Activated CD4-positive, alpha-beta T cell treated with anti-CD3 and anti-CD28 coated beads, Interleukin-2, amount 50 U/mL, for 16 hours (primary cell): ENCODE measurements at regions not wholly inside any gene's neighbourhood (a gene's known extent, or its start where the extent isn't known, plus 50 kb on each side); places are given as distances from the start of the nearest gene placed in this dataset.

Experiments used
- DNase-seq: peaks from one replicate; pipeline ENCODE4 v3.0.0-alpha.2; 2020

- DNase-seq = no peak
Measured at GRCh38 chr13:108533842-108534241, 95.6 kb upstream of the MYO16 start.

GRCh38 chr13:108534728-108535127 is 94.7 kb upstream of the MYO16 start:
- DNase-seq = no peak

GRCh38 chr13:108549934-108550333 is 79.5 kb upstream of the MYO16 start:
- DNase-seq = no peak

- DNase-seq = no peak
Measured at GRCh38 chr13:108551674-108552073, 77.7 kb upstream of the MYO16 start.

- no peak for DNase-seq
Measured at GRCh38 chr13:108558489-108558888, 70.9 kb upstream of the MYO16 start.

GRCh38 chr13:108560093-108560492 is 69.3 kb upstream of the MYO16 start:
- no peak for DNase-seq

GRCh38 chr13:108561149-108561548 is 68.3 kb upstream of the MYO16 start:
- DNase-seq = no peak

GRCh38 chr13:108566413-108567170 is 62.8 kb upstream of the MYO16 start:
- DNase-seq = no peak

- no peak for DNase-seq
Measured at GRCh38 chr13:108572782-108573211, 56.6 kb upstream of the MYO16 start.

- no peak for DNase-seq
Measured at GRCh38 chr13:108573455-108573854, 56.0 kb upstream of the MYO16 start.

- DNase-seq = no peak
Measured at GRCh38 chr13:108574856-108575255, 54.6 kb upstream of the MYO16 start.

- DNase-seq = no peak
Measured at GRCh38 chr13:108575430-108575829, 54.0 kb upstream of the MYO16 start.
